A549 (cell line): ENCODE measurements at regions not wholly inside any gene's neighbourhood (a gene's known extent, or its start where the extent isn't known, plus 50 kb on each side); places are given as distances from the start of the nearest gene placed in this dataset.

Experiments used
- ATAC-seq, 2 experiments: fragments of 200-7000 bp in 1 of 2; fragments of >200 bp in 1 of 2; cut with Nextera tagmentation in 1 of 2; cut with Tn5 transposase in 1 of 2; 3 replicates each; pipeline versions ENCODE4 v1.8.0 to v1.9.1; 2018 to 2020; ENCODE audit warnings: mild to moderate bottlenecking in 1 of 2, moderate library complexity in 1 of 2
- CTCF ChIA-PET: fragments of 300-600 bp; sonication (Branson Sonifier 250); formaldehyde crosslinking; extraction: SDS; loops from one replicate; lab custom pipeline; 2021; ENCODE audit warnings: antibody characterized with exemption, inconsistent platforms; lab: Yijun Ruan, JAX
- POLR2A ChIA-PET: fragments of 350-600 bp; formaldehyde crosslinking; extraction: SDS; loops from one replicate; lab custom pipeline; 2021; ENCODE audit warnings: antibody characterized with exemption, inconsistent platforms; lab: Yijun Ruan, JAX
- DNase-seq, 2 experiments: peaks; one replicate each; pipeline versions ENCODE4 v3.0.0 to v3.0.0-alpha.2; 2011 to 2016; ENCODE audit warnings: low read depth in 1 of 2, low spot score in 1 of 2
- FAIRE-seq: peaks from 2 replicates; lab custom pipeline; 2011; peaks lifted over from hg19 to GRCh38; lab: Jason Lieb, UNC
- H3K27ac ChIP-seq, 2 experiments: fragments of >200 bp; sonication (Bioruptor Twin); formaldehyde crosslinking; 3 replicates each; pipeline ENCODE4 v1.5.1; 2016 to 2017
- H3K4me1 ChIP-seq: fragments of >200 bp; sonication (Bioruptor Twin); formaldehyde crosslinking; 3 replicates; pipeline ENCODE4 v1.6.1; 2016
- H3K4me2 ChIP-seq: fragments of >200 bp; sonication (Bioruptor Twin); formaldehyde crosslinking; 3 replicates; pipeline ENCODE4 v1.6.1; 2016
- H3K4me3 ChIP-seq: fragments of >200 bp; sonication (Bioruptor Twin); formaldehyde crosslinking; 3 replicates; pipeline ENCODE4 v1.5.1; 2016
- H3K9me3 ChIP-seq: fragments of >200 bp; sonication (Bioruptor Twin); formaldehyde crosslinking; 3 replicates; pipeline ENCODE4 v1.6.1; 2016
- CEBPB ChIP-seq, 2 experiments: fragments of >200 bp in 1 of 2; sonication (Bioruptor Twin) in 1 of 2; formaldehyde crosslinking in 1 of 2; IDR thresholded peaks; 2 replicates each; pipeline ENCODE4 v1.6.1; 2012 to 2016
- CHD2 ChIP-seq: fragments of 150-350 bp; IDR thresholded peaks from 2 replicates; pipeline ENCODE4 v1.6.1; 2014; ENCODE audit warnings: low read length; ENCODE audit not compliant: partially characterized antibody
- CHD4 ChIP-seq: fragments of 200-600 bp; sonication (generic); IDR thresholded peaks from 2 replicates; pipeline ENCODE4 v1.6.1; 2016; ENCODE audit warnings: antibody characterized with exemption, mild to moderate bottlenecking, borderline replicate concordance
- EHMT2 ChIP-seq: fragments of 200-600 bp; sonication (generic); IDR thresholded peaks from 2 replicates; pipeline ENCODE4 v1.6.1; 2016; ENCODE audit warnings: antibody characterized with exemption, low read depth, mild to moderate bottlenecking, moderate library complexity
- EP300 ChIP-seq, 2 experiments: fragments of >200 bp; sonication (Bioruptor Twin); formaldehyde crosslinking; IDR thresholded peaks; 2 replicates in 1 of 2; 3 replicates in 1 of 2; pipeline ENCODE4 v1.6.1; 2016 to 2017
- ESRRA ChIP-seq: fragments of 150-350 bp; IDR thresholded peaks from 2 replicates; pipeline ENCODE4 v1.6.1; 2014; ENCODE audit warnings: mild to moderate bottlenecking, low read length, borderline replicate concordance
- NR3C1 ChIP-seq: fragments of >200 bp; sonication (Bioruptor Twin); formaldehyde crosslinking; IDR thresholded peaks from 3 replicates; pipeline ENCODE4 v1.6.1; 2017
- POLR2AphosphoS2 ChIP-seq: conservative IDR thresholded peaks from 2 replicates; pipeline ENCODE4 v1.6.1; 2012; ENCODE audit warnings: low read length, improper control_type of control experiment, inconsistent platforms
- TFCP2L1 ChIP-seq: fragments of 250-450 bp; sonication (Bioruptor Pico); IDR thresholded peaks from 2 replicates; pipeline ENCODE4 v1.5.0; 2021; ENCODE audit warnings: mild to moderate bottlenecking
- TP53 ChIP-seq: fragments of 250-450 bp; sonication (Bioruptor Pico); IDR thresholded peaks from 2 replicates; pipeline ENCODE4 v1.5.0; 2021; ENCODE audit warnings: mild to moderate bottlenecking, moderate library complexity
- ZC3H11A ChIP-seq: fragments of 450-650 bp; IDR thresholded peaks from 2 replicates; pipeline ENCODE4 v1.6.1; 2014; ENCODE audit warnings: antibody characterized with exemption, mild to moderate bottlenecking
- WGBS: methylation state at CpG from one replicate; pipeline ENCODE4 v1.1.6; 2017; ENCODE audit errors: missing lambda C conversion rate; 5-methylcytosine and 5-hydroxymethylcytosine counted together
- TF ChIP-seq, protein P1 (sequence below): fragments of >200 bp; sonication (Bioruptor Twin); formaldehyde crosslinking; IDR thresholded peaks from 3 replicates; pipeline ENCODE4 v1.5.1; 2016
- TF ChIP-seq, protein P2 (sequence below): fragments of 200-600 bp; sonication (generic); IDR thresholded peaks from 2 replicates; pipeline ENCODE4 v1.6.1; 2016; ENCODE audit warnings: antibody characterized with exemption, mild to moderate bottlenecking, moderate library complexity
- TF ChIP-seq, protein P3 (sequence below): fragments of >200 bp; sonication (Bioruptor Twin); formaldehyde crosslinking; IDR thresholded peaks from 3 replicates; pipeline ENCODE4 v1.6.1; 2016
- TF ChIP-seq, protein P4 (sequence below): fragments of 250-450 bp; sonication (Bioruptor Pico); IDR thresholded peaks from 2 replicates; pipeline ENCODE4 v1.5.0; 2020; ENCODE audit warnings: low read depth, mild to moderate bottlenecking, moderate library complexity

DNA sequence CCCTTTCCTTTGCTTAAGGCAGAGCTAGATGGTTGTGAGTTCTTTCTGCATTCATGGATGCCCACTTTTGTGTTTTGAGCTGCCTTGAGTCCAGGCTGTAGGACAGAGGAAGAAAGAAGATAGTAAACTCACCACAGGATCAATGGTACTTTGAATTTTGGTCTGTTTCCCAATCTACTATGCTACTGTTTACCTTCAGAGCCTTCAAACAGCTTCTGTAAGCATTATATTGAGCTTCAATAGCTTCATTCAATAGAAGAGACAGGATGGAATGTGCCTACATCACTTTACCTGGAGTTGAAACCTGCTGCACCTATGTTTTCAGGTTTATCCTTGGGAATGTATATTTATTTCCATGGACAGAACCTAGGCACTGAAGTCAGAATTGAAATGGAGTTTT is 397.9 kb upstream of the DYNLRB2 start:
- no peaks in the 10 kb centered on the region for H3K9me3 ChIP-seq
- no peaks in the 10 kb centered on the region for H3K4me1 ChIP-seq
- no peak overlapping the region for H3K4me3 ChIP-seq
- ChIA-PET CTCF (interaction anchor here (1.1 kb wide), 1 partner anchor 10 kb away, joined by 3 read pairs; no protein-coding TSS in a partner anchor), POLR2A (no interaction called here)
- ATAC-seq: no peak
- no peak for FAIRE-seq
- no peak for DNase-seq
- no peak for TF ChIP-seq CHD4
- TF ChIP-seq, protein P1, sequence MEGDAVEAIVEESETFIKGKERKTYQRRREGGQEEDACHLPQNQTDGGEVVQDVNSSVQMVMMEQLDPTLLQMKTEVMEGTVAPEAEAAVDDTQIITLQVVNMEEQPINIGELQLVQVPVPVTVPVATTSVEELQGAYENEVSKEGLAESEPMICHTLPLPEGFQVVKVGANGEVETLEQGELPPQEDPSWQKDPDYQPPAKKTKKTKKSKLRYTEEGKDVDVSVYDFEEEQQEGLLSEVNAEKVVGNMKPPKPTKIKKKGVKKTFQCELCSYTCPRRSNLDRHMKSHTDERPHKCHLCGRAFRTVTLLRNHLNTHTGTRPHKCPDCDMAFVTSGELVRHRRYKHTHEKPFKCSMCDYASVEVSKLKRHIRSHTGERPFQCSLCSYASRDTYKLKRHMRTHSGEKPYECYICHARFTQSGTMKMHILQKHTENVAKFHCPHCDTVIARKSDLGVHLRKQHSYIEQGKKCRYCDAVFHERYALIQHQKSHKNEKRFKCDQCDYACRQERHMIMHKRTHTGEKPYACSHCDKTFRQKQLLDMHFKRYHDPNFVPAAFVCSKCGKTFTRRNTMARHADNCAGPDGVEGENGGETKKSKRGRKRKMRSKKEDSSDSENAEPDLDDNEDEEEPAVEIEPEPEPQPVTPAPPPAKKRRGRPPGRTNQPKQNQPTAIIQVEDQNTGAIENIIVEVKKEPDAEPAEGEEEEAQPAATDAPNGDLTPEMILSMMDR: no peak
- no peak overlapping the region for H3K4me2 ChIP-seq
- H3K27ac ChIP-seq: no peak overlapping the region

DNA sequence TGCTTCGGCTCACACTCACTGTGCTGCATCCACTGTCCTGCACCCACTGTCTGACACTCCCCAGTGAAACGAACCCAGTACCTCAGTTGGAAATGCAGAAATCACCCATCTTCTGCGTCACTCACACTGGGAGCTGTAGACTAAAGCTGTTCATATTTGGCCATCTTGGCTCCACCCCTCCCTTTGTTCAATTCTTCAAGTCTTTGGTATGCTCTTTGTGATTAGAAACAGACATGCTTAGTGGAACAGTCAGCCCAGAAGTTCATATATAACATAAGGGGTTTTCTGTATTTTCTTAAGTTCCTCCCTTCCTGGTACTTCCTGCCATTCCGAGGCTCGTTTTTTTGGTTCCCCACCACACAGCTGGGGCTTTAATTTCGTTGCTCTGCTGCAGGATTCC is 398.5 kb upstream of the DYNLRB2 start:
- Histone ChIP-seq H3K9me3 (no peaks in the 10 kb centered on the region), H3K4me2 (no peak overlapping the region), H3K27ac (no peak overlapping the region), H3K4me1 (no peaks in the 10 kb centered on the region), H3K4me3 (no peak overlapping the region)
- CTCF ChIA-PET: interaction anchor here (1.1 kb wide), 1 partner anchor 11 kb away, joined by 3 read pairs; no protein-coding TSS in a partner anchor
- 25% methylated on average over 6 of the region's 6 CpGs for WGBS
- DNase-seq (no peak), FAIRE-seq (no peak), ATAC-seq (no peak)
- TF ChIP-seq CHD2 (no peak), TP53 (CRISPR knock-in tag) (no peak), CEBPB (IDR thresholded peaks at IDR 0.05) (no peak), ZC3H11A (no peak), ESRRA (no peak), POLR2AphosphoS2 (no peak), EP300 (IDR thresholded peaks at IDR 0.05) (no peak), TFCP2L1 (CRISPR knock-in tag) (no peak), EHMT2 (no peak)
- TF ChIP-seq, protein P2, sequence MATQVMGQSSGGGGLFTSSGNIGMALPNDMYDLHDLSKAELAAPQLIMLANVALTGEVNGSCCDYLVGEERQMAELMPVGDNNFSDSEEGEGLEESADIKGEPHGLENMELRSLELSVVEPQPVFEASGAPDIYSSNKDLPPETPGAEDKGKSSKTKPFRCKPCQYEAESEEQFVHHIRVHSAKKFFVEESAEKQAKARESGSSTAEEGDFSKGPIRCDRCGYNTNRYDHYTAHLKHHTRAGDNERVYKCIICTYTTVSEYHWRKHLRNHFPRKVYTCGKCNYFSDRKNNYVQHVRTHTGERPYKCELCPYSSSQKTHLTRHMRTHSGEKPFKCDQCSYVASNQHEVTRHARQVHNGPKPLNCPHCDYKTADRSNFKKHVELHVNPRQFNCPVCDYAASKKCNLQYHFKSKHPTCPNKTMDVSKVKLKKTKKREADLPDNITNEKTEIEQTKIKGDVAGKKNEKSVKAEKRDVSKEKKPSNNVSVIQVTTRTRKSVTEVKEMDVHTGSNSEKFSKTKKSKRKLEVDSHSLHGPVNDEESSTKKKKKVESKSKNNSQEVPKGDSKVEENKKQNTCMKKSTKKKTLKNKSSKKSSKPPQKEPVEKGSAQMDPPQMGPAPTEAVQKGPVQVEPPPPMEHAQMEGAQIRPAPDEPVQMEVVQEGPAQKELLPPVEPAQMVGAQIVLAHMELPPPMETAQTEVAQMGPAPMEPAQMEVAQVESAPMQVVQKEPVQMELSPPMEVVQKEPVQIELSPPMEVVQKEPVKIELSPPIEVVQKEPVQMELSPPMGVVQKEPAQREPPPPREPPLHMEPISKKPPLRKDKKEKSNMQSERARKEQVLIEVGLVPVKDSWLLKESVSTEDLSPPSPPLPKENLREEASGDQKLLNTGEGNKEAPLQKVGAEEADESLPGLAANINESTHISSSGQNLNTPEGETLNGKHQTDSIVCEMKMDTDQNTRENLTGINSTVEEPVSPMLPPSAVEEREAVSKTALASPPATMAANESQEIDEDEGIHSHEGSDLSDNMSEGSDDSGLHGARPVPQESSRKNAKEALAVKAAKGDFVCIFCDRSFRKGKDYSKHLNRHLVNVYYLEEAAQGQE: no peak
- TF ChIP-seq, protein P1: no peak
- TF ChIP-seq, protein P3, sequence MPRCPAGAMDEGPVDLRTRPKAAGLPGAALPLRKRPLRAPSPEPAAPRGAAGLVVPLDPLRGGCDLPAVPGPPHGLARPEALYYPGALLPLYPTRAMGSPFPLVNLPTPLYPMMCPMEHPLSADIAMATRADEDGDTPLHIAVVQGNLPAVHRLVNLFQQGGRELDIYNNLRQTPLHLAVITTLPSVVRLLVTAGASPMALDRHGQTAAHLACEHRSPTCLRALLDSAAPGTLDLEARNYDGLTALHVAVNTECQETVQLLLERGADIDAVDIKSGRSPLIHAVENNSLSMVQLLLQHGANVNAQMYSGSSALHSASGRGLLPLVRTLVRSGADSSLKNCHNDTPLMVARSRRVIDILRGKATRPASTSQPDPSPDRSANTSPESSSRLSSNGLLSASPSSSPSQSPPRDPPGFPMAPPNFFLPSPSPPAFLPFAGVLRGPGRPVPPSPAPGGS: no peak
- POLR2A ChIA-PET: no interaction called here

DNA sequence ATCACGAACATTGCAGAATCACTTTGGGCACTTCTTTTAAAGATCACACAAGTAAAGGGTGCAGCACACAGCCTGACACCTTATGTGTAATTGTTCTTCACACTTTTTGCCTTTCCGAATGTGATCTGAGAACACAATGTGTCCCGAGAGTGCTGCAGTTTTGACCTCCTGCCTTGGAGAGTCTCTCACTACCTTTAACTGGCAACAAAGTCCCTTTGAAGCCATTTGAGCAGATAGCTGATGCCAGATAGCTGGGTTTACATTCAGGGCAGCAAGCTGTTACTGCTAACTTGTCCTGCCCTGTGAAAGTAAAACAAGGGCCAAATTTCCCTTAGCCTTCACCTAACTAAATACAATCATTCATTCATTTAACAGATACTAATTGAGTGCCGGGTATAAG is 411.0 kb upstream of the DYNLRB2 start:
- TF ChIP-seq, protein P3: no peak
- TF ChIP-seq, protein P4, sequence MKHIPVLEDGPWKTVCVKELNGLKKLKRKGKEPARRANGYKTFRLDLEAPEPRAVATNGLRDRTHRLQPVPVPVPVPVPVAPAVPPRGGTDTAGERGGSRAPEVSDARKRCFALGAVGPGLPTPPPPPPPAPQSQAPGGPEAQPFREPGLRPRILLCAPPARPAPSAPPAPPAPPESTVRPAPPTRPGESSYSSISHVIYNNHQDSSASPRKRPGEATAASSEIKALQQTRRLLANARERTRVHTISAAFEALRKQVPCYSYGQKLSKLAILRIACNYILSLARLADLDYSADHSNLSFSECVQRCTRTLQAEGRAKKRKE (CRISPR knock-in tag): no peak
- TF ChIP-seq NR3C1: no peak
- TF ChIP-seq, all 56 proteins: peak for 0
- ChIA-PET POLR2A (no interaction called here), CTCF (interaction anchor here (2.2 kb wide), 1 partner anchor 9 kb away, joined by 6 read pairs; no protein-coding TSS in a partner anchor)
- no peak for FAIRE-seq
- 64% methylated on average over 4 of the region's 4 CpGs for WGBS
- Histone ChIP-seq H3K9me3 (0 out of 3 replicates have a peak, but pooled peaks cover 3% of the 10 kb centered on the region), H3K4me1 (no peaks in the 10 kb centered on the region), H3K4me2 (no peak overlapping the region), H3K4me3 (no peak overlapping the region), H3K27ac (no peak overlapping the region)
- ATAC-seq: no peak
- no peak for DNase-seq
